Tibial nerve (tissue), 4 donors: ENCODE measurements at regions not wholly inside any gene's neighbourhood (a gene's known extent, or its start where the extent isn't known, plus 50 kb on each side); places are given as distances from the start of the nearest gene placed in this dataset.
"Not testable (repeated sequence)": the region's sequence is repeated elsewhere in the genome, so short reads cannot be mapped to it uniquely, and the experiment has no call there.

Source experiments
- DNase-seq, 2 donors: peaks; one replicate each; pipeline ENCODE4 v3.0.0-alpha.2; 2019; ENCODE audit warnings: low spot score in 2 of 2
- H3K27ac ChIP-seq, 4 donors: fragments of 200-600 bp; sonication (generic) in 3 of 4; one replicate each; pipeline ENCODE4 v1.5.1; 2017 to 2019; ENCODE audit warnings: mild to moderate bottlenecking in 1 of 4
- H3K27me3 ChIP-seq, 2 donors: fragments of 200-600 bp; sonication (generic) in 1 of 2; one replicate each; pipeline versions ENCODE4 v1.5.1 to v1.6.0; 2017 to 2019
- H3K36me3 ChIP-seq, 3 donors: fragments of 200-600 bp; sonication (generic); one replicate each; pipeline ENCODE4 v1.5.1; 2018 to 2019
- H3K4me1 ChIP-seq, 4 donors: fragments of 200-600 bp; sonication (generic) in 3 of 4; one replicate each; pipeline ENCODE4 v1.5.1; 2017 to 2019
- H3K4me3 ChIP-seq, 4 donors: fragments of 200-600 bp; sonication (generic) in 3 of 4; one replicate each; pipeline ENCODE4 v1.5.1; 2017 to 2019; ENCODE audit warnings: mild to moderate bottlenecking in 1 of 4, moderate library complexity in 1 of 4
- H3K9me3 ChIP-seq, 4 donors: fragments of 200-600 bp; sonication (generic) in 3 of 4; one replicate each; pipeline ENCODE4 v1.5.1; 2017 to 2019
- EP300 ChIP-seq, 2 donors: sonication (generic); formaldehyde crosslinking; IDR thresholded peaks; one replicate each; pipeline ENCODE4 v1.6.1; 2017; ENCODE audit warnings: antibody characterized with exemption in 2 of 2, mild to moderate bottlenecking in 1 of 2
- POLR2A ChIP-seq, 2 donors: fragments of 450-650 bp; IDR thresholded peaks; one replicate each; pipeline ENCODE4 v1.6.1; 2017; ENCODE audit warnings: antibody characterized with exemption in 2 of 2, mild to moderate bottlenecking in 2 of 2, moderate library complexity in 2 of 2
- WGBS, 2 donors: methylation state at CpG; one replicate each; pipeline ENCODE4 v1.1.5; 2018; 5-methylcytosine and 5-hydroxymethylcytosine counted together
- TF ChIP-seq, protein P1 (sequence below), 5 experiments: fragments of 200-600 bp in 3 of 5; fragments of 450-650 bp in 2 of 5; sonication (generic) in 3 of 5; IDR thresholded peaks; one replicate each; pipeline ENCODE4 v1.5.1; 2016 to 2019; ENCODE audit warnings: antibody characterized with exemption in 5 of 5, mild to moderate bottlenecking in 3 of 5, moderate library complexity in 2 of 5

DNA sequence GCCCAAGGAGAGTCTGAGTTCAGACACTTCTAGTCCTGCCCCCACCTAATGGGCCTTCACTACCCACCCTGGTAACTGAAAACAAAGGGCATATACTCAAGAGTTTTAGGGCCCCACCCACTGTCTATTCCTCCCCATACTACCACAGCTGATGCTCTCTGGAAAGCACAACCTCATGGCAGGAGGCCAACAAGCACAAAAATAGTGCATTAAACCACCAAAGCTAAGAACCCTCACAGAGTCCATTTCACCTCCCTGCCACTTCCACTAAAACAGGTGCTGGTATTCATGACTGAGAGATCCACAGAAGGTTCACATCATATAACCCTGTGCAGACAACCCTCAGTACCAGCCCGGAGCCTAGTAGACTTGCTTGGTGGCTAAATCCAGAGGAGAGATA is 132.1 kb upstream of the ADGRB3 start:
- H3K36me3 ChIP-seq, result no peaks in the 10 kb centered on the region
- H3K27me3 ChIP-seq, result no peaks in the 10 kb centered on the region
- 81 to 88% methylated on average over 1 of the region's 1 CpG for WGBS, 2 donors
- TF ChIP-seq EP300 (IDR thresholded peaks at IDR 0.05) (no peak), POLR2A (IDR thresholded peaks at IDR 0.05) (no peak)
- TF ChIP-seq, protein P1, sequence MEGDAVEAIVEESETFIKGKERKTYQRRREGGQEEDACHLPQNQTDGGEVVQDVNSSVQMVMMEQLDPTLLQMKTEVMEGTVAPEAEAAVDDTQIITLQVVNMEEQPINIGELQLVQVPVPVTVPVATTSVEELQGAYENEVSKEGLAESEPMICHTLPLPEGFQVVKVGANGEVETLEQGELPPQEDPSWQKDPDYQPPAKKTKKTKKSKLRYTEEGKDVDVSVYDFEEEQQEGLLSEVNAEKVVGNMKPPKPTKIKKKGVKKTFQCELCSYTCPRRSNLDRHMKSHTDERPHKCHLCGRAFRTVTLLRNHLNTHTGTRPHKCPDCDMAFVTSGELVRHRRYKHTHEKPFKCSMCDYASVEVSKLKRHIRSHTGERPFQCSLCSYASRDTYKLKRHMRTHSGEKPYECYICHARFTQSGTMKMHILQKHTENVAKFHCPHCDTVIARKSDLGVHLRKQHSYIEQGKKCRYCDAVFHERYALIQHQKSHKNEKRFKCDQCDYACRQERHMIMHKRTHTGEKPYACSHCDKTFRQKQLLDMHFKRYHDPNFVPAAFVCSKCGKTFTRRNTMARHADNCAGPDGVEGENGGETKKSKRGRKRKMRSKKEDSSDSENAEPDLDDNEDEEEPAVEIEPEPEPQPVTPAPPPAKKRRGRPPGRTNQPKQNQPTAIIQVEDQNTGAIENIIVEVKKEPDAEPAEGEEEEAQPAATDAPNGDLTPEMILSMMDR (IDR thresholded peaks at IDR 0.05), result no peak
- no peaks in the 10 kb centered on the region for H3K4me1 ChIP-seq
- DNase-seq, result no peak
- no peak overlapping the region for H3K27ac ChIP-seq
- no peaks in the 10 kb centered on the region for H3K9me3 ChIP-seq
- no peak overlapping the region for H3K4me3 ChIP-seq

DNA sequence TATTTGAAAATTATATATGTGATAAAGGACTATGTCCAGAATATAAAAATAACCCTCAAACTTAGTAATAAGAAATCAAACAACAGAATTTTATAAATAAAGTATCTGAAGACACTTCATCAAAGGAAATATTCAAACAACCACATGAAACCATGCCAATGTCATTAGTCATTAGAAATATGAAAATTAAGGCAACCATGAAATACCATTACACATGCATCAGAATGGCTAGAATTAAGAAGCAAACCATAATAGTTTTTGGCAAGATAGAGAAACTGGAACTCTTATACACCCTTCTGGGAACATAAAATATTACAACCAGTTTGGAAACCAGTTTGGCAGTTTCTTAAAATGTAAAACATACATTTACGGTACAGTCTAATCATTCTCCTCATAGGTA is 137.2 kb upstream of the ADGRB3 start:
- TF ChIP-seq, protein P1 (IDR thresholded peaks at IDR 0.05), result no peak
- TF ChIP-seq EP300 (IDR thresholded peaks at IDR 0.05) (no peak), POLR2A (IDR thresholded peaks at IDR 0.05) (no peak)
- Histone ChIP-seq H3K36me3 (no peaks in the 10 kb centered on the region), H3K9me3 (peaks cover 0 to 14% (median 0%) of the 10 kb centered on the region in 4 donors), H3K27me3 (no peaks in the 10 kb centered on the region), H3K4me1 (no peaks in the 10 kb centered on the region), H3K4me3 (no peak overlapping the region), H3K27ac (no peak overlapping the region)
- DNase-seq, result no peak
- WGBS, 2 donors, result 89 to 94% methylated on average over 1 of the region's 1 CpG

DNA sequence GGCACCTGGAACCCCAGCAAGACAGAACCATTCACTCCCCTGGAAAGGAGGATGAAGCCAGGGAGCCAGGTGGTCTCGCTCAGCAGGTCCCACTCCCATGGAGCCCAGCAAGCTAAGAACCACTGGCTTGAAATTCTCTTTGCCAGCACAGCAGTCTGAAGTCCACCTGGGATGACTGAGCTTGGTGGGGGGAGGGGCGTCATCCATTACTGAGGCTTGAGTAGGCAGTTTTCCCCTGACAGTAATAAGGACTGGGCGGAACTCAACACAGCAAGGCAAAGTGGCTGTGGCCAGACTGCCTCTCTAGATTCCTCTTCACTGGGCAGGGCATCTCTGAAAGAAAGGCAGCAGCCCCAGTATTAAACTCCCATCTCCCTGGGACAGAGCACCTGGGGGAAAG is 140.2 kb upstream of the ADGRB3 start:
- not testable (repeated sequence) for H3K4me3 ChIP-seq, H3K4me1 ChIP-seq, DNase-seq, H3K36me3 ChIP-seq, H3K27ac ChIP-seq, H3K27me3 ChIP-seq
- WGBS, 2 donors, result 95% methylated on average over 3 of the region's 3 CpGs
- peaks cover 0 to 14% (median 0%) of the 10 kb centered on the region in 4 donors for H3K9me3 ChIP-seq

DNA sequence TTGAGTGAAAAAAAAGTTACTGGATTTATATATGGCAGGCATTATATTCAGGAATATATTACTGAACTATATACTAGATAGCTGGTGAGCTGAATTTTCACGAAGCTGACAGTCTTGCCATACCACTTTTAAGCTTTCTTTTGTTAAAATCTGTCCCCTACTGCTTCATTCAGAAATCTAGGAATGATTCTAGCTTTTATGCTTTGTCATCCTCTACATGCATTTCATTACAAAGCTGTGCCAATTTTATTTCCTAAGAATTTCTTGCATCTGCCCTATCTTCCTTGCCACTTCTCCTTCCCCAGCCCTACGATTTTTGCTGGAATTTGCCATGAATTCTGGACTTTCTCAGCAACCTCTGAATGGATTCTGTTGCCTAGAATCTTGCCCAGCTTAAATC is 158.5 kb upstream of the ADGRB3 start:
- TF ChIP-seq POLR2A (IDR thresholded peaks at IDR 0.05) (no peak), EP300 (IDR thresholded peaks at IDR 0.05) (no peak)
- TF ChIP-seq, protein P1 (IDR thresholded peaks at IDR 0.05), result no peak
- no peaks in the 10 kb centered on the region for H3K27me3 ChIP-seq
- 35 to 52% methylated on average over 2 of the region's 2 CpGs for WGBS, 2 donors

DNA sequence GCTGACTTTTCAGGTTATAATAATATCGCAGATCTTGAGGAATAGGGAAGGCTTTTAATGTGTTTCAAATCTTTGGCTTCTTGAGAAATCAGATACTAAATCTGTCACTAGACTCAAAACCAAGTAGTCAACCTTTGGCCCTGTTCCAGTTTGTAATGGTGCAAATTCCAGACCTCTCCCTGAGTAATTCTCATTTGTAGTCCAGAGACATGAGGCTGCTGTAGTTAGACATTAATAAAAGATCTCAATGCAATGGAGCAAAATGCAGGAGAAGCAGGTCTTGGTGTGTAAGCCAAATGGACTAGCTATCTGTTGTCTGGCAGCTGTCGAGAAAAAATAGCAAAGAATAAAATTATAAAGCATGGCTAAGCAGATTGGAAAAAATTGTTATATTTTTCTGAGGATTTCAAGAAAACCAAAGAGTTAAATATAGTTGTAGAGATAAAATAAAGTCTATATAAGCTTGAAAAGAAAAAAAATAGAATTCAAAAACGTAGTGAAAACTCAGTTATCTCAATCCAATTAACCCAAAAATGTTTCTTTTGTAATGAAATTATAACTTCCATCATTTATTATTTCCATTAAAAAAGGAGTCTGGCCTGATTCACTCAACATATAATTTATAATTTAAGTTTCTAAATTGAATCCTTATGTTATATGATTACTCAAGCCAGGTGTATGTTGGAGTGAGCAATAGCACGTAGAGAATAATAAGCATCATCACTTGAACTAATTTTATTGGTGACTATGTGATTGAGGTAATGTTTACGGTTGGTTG is 161.5 kb upstream of the ADGRB3 start:
- 66 to 79% methylated on average over 5 of the region's 5 CpGs for WGBS, 2 donors
- Histone ChIP-seq H3K36me3 (no peaks in the 10 kb centered on the region), H3K27me3 (no peaks in the 10 kb centered on the region), H3K27ac (no peak overlapping the region), H3K4me3 (no peak overlapping the region), H3K4me1 (no peaks in the 10 kb centered on the region), H3K9me3 (no peaks in the 10 kb centered on the region)
- no peak for DNase-seq
- no peak for TF ChIP-seq EP300 (IDR thresholded peaks at IDR 0.05)
- TF ChIP-seq, protein P1 (IDR thresholded peaks at IDR 0.05), result no peak
- no peak for TF ChIP-seq POLR2A (IDR thresholded peaks at IDR 0.05)

More for the DNA sequence above, 158.5 kb upstream of the ADGRB3 start:
- Histone ChIP-seq H3K4me3 (no peak overlapping the region), H3K27ac (no peak overlapping the region), H3K36me3 (no peaks in the 10 kb centered on the region), H3K9me3 (no peaks in the 10 kb centered on the region), H3K4me1 (no peaks in the 10 kb centered on the region)
- no peak for DNase-seq
